NCI-H510A (cell line): ENCODE measurements at regions not wholly inside any gene's neighbourhood (a gene's known extent, or its start where the extent isn't known, plus 50 kb on each side); places are given as distances from the start of the nearest gene placed in this dataset.

Source experiments
- DNase-seq: peaks from one replicate; lab custom pipeline; 2025; lab: John Stamatoyannopoulos, UW

- DNase-seq: no peak
These were observed 204.9 kb downstream of the ATG4C start for GRCh38 chr1:62988867-62989266.

GRCh38 chr1:62989497-62989896 lies 205.6 kb downstream of the ATG4C start:
- no peak for DNase-seq

GRCh38 chr1:62991152-62991551 lies 207.2 kb downstream of the ATG4C start:
- no peak for DNase-seq

DNA sequence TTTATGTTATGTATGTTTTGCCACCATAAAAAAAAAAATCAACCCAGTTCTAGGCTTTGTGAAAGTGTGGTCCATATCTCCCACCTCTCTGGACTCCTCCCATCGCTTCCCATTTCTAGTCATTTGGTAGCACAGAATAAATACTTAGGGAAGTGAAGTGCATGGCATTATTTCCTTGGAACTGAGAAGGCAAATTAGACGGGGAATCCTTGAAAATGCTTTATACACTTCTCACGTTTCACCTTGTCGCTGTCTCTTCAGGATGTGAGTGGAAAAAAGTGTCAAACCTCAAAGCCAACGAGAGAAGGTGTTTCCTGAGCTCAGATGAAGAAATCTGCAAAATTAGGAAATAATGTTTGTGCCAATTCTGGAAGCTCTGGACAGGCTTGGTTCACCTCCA lies 209.9 kb downstream of the ATG4C start:
- DNase-seq: no peak

- DNase-seq: no peak
These were observed 211.2 kb downstream of the ATG4C start for GRCh38 chr1:62995173-62995572.

DNA sequence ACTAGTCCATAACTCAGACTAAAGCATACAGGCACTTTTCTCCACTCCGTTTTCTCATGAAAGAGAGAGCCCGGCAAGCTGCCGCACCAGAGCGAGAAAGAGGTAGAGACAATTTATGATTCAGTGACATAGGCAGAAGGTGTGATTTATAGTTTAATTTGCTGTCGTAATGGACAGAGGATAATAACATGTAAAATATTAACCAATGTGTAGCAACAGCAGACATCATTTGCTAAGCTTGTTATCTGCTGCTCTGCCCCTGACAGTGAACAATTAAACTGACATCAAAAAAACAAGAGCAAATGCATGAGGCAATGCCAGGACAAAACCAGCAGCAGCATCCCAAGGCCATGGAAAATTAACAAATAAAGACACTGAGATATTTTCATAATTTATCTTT lies 214.0 kb downstream of the ATG4C start:
- DNase-seq: no peak

DNA sequence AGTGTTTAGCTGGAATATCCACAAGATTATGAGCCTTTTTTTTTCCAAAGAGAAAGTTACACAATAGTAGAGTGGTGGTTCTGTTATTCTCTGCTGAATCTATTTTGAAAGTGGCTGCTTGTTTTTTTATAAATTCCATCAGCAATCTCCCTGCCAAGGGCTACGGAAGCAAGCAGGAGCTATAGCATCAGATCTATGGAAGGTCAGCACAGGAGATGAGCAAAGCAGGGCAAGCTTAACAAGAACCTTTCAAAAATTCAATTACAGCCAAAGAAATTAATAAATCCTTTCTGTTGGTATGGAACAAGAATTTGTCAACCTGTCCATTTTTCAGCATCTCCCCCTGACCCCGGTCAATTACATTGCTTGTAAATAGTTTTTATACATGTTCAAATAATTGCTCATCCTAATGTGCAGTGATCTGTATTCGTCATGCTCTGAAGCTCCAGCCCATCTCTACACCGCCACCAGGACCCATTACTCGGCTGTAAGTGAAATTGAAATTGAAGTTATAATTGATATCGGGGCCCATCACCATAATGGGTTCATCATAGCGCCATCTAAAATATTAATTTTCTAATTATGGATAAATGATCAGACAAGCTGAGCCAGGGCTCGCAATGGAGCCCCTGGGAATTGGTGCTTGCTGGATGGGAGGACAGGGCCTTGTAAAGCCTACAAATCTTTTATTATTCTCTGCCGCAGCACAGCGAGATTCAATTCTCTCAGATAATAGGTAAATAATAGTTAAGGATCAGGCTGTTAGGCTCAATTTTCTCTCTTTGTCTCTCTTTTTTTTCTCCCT lies 215.1 kb downstream of the ATG4C start:
- no peak for DNase-seq

DNA sequence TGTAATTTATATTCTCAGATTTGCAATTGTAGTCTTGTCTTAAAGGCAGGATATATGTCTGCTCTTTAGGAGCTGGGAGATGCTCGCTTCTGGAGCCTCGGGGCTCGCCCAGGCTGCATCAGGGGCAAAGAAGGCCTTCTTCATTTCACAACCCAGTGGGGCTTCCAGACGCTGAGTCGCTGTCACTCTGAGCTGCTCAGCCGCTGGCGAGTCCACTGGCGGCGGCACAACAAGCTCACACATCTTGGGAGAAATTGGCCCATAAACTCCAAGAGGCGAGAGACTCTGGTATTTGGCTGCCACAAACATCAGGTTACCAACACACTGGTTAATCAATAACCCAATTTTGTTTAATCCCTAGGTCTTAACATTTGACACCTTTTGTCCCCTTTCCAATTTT lies 216.6 kb downstream of the ATG4C start:
- DNase-seq: no peak

- no peak for DNase-seq
These were observed 220.9 kb downstream of the ATG4C start for GRCh38 chr1:63004868-63005267.

DNA sequence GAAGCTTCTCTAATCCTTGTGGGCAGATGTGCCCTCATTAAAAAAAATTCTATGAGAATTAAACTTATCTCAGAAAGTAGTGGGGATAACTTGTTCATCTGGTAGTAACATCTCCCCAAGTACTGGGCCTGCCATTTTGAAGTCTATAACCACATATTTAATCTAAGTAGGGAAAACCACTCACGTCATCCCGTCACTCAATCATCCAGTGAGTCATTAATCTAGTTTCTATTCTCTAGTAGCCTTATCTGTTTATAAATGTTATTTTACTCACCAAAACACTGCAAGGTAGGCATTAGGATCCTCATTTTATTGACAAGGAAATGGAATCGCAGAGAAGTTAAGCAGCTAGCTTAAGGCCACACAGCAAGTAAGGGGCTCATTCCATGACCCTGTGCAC lies 221.9 kb downstream of the ATG4C start:
- no peak for DNase-seq

DNA sequence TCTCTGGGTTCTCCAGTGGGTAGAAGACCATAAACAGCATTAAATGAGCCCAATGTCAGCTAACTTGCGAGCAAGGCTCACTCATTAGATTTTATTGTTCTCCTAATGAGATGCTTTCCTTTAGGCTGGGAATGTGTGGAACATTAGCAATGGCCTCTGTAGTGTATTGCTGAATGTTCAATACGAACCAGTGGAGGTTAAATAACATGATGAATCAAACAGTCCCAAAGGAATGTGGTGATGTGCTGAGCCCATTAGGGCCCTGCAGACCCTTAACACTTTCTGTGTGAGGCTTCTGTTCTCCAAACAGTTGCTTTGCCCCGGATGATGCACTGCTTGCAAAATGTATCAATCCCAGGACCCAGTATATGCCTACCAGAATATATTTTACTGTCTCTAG lies 225.5 kb downstream of the ATG4C start:
- DNase-seq: no peak

DNA sequence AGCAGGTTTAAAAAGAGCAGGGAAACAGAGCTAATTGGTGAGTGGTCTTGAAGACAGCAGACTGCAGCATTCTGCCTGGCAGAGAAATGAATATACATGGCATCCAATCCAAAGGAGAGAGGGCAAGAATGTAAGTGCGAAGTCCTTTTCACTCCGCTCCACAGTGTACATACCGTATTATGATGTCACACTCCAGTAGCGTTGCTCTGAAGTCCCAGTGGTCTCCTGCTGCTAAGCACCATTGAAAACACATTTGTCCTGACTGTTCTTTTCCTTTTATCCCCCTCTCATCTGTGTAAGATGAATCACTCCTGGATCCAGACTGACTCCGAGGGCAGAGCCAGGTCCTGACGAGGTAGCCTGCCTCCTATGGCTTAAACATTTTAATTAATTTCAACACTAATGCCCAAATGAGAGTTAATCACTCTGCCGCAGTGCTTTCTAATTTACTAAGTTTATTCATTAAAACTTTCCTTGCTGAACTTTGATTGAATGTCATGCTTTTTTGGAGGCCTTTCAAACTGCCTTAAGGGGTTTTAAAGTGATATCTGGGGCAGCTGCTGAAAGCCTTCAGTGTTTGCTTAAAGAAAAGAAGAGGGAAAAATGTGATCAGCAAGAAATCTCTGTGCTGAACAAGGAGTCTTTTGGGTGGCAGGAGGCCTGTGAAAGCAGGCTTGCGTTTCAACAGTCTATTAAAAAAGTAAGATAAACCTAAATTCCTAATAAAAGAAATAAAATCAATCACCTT lies 227.2 kb downstream of the ATG4C start:
- DNase-seq: no peak

DNA sequence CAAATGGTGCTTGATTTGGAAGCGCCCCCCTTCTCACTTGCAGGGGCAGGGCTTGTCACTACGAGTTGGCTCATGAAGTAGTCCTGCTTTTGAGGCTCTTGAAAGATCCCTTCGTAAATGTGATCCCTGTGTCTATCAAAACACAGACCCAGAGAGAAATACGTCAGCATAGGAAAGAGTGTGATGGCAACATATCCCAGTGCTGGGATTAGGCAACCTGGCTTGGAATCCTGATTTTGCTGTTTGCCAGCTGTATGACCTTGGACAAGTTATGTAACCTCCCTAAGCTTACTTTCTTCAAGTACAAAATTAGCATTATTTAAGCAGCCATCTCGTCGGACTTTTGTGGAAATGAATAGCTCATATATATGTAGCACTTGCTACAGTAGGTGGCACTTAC lies 228.4 kb downstream of the ATG4C start:
- no peak for DNase-seq

- no peak for DNase-seq
These were observed 230.3 kb downstream of the ATG4C start for GRCh38 chr1:63014267-63014666.

DNA sequence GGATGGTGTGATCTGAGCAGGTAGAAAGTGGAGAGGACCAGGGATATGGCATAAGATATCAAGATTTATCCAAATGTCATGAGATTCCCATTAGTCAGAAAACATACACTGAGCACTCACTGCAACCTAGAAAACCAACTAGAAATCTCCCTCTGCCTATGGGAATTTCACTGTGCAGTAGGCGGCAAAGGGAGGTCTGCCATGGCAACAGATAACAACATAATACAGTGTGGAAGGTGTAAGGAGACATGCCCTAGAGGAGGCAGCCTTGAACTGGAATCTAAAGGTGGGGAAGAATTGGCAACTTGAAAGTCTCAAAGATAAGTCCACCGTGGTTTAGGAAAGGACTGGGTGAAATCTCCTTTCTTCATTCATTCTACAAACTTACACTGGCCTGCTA lies 238.4 kb downstream of the ATG4C start:
- no peak for DNase-seq

- DNase-seq: no peak
These were observed 239.2 kb downstream of the ATG4C start for GRCh38 chr1:63023171-63023570.

- DNase-seq: no peak
These were observed 239.7 kb downstream of the ATG4C start for GRCh38 chr1:63023637-63024036.

DNA sequence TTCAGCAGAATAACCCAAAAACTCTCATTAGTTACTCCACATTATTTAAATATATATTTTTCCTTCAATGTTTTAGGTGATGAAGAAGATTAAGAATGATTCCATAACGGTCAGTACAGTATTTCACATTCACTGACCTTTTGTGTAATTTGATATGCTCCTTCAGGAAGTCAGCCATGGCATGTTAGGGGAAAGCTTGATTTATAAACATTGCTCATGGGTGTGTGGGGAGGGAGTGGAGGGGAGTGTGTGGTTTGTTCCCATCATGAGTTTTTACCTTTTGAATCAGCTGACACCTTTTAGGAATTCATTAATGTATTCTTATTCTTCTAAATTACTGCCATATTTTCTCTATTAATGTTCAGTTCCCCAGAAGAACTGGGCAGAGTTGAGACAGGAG lies 240.2 kb downstream of the ATG4C start:
- DNase-seq: no peak

- DNase-seq: no peak
These were observed 243.2 kb downstream of the ATG4C start for GRCh38 chr1:63027176-63027575.

GRCh38 chr1:63032171-63032570 lies 248.2 kb downstream of the ATG4C start:
- DNase-seq: no peak

DNA sequence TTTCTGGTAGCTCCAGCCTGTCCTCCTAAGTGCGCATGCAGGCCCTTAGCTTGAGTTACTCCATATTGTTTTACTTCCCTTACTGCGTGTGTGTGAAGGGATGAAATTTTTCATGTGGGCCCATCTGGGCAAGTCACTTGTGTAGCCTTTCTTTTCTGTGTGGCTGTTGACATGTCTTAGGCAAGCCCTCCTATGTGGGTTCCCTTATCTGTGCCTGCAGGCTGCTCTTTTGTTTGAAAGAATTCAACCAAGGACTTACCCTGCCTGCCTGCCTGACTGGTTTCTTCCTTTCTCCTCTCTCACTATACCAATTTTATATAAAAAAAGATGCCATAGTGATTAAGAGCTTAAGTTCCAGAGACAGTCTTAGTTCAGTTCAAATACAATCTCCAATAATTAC lies 249.3 kb downstream of the ATG4C start:
- DNase-seq: no peak

DNA sequence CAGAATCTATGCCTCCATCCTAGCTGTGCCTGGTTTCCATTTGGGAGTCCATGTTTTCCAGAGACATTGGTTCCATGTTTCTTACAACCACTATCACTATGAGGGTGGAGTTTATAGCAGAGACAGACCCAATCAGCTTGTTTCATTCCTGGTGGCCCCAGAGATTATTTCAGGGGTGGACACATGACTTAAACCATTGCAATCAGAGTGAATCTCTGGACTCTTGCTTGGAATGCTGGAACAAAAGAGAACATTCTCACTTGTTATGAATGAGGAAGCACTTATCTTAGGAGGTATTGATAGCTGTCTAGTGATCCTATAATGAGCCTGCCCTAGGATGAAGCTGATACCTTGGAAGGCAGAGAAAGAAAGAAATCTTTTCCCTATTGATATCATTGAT lies 250.3 kb downstream of the ATG4C start:
- DNase-seq: no peak

- no peak for DNase-seq
These were observed 254.7 kb downstream of the ATG4C start for GRCh38 chr1:63038586-63038985.

- DNase-seq: no peak
These were observed 257.7 kb downstream of the ATG4C start for GRCh38 chr1:63041660-63042059.
